ENCODE measurements at regions not wholly inside any gene's neighbourhood (a gene's known extent, or its start where the extent isn't known, plus 50 kb on each side); places are given as distances from the start of the nearest gene placed in this dataset.

DNA sequence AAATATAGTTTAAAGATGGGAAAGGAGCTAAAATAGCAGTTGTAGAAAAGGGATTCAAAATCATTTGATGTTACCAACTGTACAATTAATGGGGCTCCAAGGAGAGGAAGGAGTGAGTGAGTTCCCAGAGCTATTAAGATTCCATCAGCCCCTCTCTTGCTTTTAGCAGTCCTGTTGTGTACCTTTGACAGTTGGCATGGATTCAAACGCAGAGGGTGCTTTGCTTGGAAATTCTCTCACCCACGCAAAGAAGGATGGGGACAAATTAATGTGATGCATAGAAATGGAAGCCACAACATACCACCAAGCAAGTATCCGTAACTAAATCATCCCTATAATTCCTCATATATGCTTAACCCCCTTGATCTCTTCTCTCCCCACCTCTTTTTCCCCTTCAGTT is 461.3 kb downstream of the EBF1 start:
- TF ChIP-seq NR3C1 (CRISPR knock-in tag; conservative IDR thresholded peaks at IDR 0.05; ENCODE audit: low read depth), result no peak
- TF ChIP-seq FOXK1 (CRISPR knock-in tag; IDR thresholded peaks at IDR 0.05), result no peak
- no peak for TF ChIP-seq CTCF (IDR thresholded peaks at IDR 0.05)
- TF ChIP-seq GRHL2 (CRISPR knock-in tag; IDR thresholded peaks at IDR 0.05; ENCODE audit: insufficient replicate concordance, severe bottlenecking), result no peak
- TF ChIP-seq ZNF121 (CRISPR knock-in tag; IDR thresholded peaks at IDR 0.05), result no peak
- TF ChIP-seq ESRRA (CRISPR knock-in tag; IDR thresholded peaks at IDR 0.05; ENCODE audit: borderline replicate concordance), result no peak
- no peak for TF ChIP-seq CREB1 (CRISPR knock-in tag; IDR thresholded peaks at IDR 0.05)
- TF ChIP-seq, protein P1, sequence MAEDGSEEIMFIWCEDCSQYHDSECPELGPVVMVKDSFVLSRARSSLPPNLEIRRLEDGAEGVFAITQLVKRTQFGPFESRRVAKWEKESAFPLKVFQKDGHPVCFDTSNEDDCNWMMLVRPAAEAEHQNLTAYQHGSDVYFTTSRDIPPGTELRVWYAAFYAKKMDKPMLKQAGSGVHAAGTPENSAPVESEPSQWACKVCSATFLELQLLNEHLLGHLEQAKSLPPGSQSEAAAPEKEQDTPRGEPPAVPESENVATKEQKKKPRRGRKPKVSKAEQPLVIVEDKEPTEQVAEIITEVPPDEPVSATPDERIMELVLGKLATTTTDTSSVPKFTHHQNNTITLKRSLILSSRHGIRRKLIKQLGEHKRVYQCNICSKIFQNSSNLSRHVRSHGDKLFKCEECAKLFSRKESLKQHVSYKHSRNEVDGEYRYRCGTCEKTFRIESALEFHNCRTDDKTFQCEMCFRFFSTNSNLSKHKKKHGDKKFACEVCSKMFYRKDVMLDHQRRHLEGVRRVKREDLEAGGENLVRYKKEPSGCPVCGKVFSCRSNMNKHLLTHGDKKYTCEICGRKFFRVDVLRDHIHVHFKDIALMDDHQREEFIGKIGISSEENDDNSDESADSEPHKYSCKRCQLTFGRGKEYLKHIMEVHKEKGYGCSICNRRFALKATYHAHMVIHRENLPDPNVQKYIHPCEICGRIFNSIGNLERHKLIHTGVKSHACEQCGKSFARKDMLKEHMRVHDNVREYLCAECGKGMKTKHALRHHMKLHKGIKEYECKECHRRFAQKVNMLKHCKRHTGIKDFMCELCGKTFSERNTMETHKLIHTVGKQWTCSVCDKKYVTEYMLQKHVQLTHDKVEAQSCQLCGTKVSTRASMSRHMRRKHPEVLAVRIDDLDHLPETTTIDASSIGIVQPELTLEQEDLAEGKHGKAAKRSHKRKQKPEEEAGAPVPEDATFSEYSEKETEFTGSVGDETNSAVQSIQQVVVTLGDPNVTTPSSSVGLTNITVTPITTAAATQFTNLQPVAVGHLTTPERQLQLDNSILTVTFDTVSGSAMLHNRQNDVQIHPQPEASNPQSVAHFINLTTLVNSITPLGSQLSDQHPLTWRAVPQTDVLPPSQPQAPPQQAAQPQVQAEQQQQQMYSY (CRISPR knock-in tag; IDR thresholded peaks at IDR 0.05), result no peak
- TF ChIP-seq NR1H2 (CRISPR knock-in tag; IDR thresholded peaks at IDR 0.05), result no peak

Data from WTC11 (cell line).